GM18499 (cell line): ENCODE measurements at regions not wholly inside any gene's neighbourhood (a gene's known extent, or its start where the extent isn't known, plus 50 kb on each side); places are given as distances from the start of the nearest gene placed in this dataset.

Source experiments
- ATAC-seq: cut with Tn5 transposase; IDR thresholded peaks from one replicate; pipeline ENCODE4 v1.9.1; 2021; ENCODE audit warnings: moderate number of reproducible peaks; ENCODE audit not compliant: insufficient read depth, unreplicated experiment

DNA sequence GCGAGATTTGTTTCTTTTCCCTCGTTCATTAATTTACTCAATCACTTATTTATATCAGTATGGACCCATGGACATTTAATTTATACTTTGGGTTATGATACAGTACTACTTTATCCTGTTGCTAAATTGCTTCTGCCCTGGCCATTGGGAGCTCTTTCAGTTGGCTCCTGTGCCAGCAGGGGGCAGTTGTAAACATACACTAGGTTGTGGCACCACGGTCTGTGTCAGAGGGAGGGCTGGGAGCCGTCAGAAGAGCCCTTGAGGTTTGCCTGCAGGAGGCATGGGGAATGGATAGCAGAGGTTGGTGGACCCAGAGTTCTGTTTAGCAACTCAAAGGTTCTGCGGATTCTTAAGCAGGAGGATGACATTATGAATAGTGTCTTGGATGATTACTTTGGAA lies 94.3 kb downstream of the ERCC5 start:
- no peak for ATAC-seq

DNA sequence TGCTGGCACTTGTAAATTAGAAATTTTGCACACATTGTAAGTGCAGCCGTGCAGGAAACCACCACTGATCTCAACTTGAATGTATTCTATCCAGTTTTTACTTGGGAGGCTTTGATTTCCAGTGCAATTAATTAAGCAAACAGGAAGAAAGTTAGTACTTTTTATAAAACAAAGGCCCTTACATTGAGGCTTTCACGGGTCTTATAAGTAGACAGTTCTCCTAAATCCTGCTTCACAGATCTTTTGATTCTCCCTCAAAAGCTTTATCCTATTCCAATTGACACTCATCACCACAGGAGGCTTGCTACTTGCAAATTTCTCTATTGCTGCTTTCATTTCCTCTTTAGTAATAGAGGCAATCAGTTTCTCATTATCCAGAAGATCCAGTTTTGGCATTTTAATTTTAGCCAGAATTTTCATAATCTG lies 90.1 kb downstream of the ERCC5 start:
- no peak for ATAC-seq

DNA sequence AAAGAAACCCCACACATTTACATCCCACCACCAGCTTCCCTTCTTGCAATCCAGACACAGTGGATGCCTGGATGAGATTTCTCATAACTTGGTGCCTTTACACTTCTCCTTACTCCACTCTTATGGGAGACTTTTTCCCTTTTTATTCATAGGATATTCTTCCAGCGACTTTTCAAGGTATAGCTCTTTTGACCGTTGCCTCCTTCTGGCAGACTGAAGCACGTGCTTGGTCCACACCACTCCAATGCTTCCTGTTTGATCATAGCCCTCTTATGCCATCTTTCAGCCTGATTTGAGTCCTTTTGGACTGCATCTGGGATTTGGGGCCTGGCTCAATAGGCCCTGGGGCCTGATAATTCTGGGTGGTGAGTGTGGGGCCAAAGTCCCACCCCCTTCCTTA lies 87.7 kb downstream of the ERCC5 start:
- ATAC-seq = no peak

DNA sequence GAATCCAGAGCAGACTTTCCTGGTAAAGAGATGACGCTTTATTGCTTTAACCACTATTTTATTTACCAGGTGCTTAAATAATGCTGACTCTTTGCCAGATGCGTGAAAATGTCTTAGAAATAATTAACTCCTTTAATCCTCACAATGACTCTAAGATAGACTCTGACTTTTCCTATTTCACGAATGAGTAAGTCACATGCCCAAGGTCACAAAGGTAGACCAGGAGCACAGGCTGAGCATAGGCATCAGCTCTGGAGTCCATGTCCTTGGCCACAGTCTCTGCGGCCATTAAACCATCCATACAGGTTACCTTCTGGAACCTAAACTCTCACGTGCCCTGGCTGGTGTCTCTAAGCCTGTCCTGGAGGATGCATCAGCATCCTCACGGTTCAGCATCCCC lies 87.3 kb downstream of the ERCC5 start:
- ATAC-seq = no peak

DNA sequence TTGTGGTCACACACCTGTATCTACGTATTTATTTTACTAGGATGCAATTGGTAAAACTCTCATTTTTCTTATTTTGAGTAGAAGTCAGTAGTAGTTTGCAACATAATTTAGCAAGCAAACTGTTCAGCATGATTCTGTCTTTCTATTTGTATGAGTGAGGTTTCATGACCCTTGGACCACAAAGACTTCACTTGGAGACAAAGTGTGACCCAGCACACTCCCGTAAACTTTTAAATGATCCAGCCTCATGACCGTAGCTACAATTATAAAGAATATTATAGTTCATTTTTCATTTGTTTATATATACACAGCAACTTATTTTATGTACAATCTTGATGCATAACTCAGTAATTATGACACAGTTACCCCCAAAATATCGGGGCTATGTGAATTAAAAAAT lies 86.5 kb downstream of the ERCC5 start:
- ATAC-seq = no peak

DNA sequence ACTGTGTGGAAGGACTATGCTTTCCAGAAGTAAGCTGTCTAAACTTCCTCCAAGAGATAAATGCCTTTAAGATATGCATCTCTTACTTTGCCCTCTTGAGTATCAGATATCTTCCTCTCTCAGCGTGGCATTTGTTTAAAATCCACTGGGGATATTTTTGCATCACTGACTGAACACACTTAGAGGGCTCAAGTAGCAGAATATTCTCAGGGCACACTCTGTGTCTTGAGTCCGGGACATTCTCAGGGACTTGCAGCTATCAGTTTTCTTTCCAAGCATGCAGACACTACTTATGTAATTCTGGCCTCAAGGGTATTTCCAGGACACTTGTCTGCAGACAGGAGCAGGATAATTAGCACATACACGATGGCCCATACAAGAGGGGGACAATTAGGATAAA lies 84.7 kb downstream of the ERCC5 start:
- no peak for ATAC-seq

DNA sequence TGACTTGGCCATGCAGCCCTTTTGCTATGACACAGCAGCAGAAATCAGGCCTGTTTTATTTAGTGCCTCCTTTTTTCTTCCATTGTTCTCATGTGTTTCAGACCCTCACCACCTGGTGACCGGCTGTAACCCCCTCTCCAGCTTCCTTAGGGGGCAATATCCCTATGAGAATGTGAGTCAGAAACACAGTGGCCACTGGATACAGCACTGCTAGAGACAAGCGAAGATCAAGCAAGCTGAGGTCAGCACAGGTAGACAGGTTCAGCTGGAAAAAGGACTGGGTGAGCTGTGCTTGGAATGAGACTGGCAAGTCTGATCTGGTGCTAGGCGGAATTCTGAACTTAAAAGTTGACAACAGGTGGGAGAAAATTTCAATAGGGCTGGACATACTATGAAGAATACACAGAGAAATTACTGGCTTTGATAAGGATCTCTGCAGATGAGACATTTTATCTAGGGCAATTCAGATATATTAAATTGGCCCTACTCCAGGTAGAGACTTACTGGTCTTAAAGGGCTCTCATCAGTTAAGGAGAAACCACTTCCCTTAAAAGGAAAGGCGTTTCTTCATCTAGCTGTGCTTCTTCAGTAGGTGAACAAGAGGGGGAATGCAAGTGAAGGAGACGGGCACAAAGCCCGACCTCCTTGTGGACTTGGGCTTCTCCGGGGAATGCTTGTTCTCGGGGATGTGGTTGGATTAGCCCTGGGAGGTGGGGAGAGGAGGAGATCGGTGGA lies 83.3 kb downstream of the ERCC5 start:
- ATAC-seq = no peak
